ENCODE measurements at regions not wholly inside any gene's neighbourhood (a gene's known extent, or its start where the extent isn't known, plus 50 kb on each side); places are given as distances from the start of the nearest gene placed in this dataset.
"Not testable (repeated sequence)": the region's sequence is repeated elsewhere in the genome, so short reads cannot be mapped to it uniquely, and the experiment has no call there.

DNA sequence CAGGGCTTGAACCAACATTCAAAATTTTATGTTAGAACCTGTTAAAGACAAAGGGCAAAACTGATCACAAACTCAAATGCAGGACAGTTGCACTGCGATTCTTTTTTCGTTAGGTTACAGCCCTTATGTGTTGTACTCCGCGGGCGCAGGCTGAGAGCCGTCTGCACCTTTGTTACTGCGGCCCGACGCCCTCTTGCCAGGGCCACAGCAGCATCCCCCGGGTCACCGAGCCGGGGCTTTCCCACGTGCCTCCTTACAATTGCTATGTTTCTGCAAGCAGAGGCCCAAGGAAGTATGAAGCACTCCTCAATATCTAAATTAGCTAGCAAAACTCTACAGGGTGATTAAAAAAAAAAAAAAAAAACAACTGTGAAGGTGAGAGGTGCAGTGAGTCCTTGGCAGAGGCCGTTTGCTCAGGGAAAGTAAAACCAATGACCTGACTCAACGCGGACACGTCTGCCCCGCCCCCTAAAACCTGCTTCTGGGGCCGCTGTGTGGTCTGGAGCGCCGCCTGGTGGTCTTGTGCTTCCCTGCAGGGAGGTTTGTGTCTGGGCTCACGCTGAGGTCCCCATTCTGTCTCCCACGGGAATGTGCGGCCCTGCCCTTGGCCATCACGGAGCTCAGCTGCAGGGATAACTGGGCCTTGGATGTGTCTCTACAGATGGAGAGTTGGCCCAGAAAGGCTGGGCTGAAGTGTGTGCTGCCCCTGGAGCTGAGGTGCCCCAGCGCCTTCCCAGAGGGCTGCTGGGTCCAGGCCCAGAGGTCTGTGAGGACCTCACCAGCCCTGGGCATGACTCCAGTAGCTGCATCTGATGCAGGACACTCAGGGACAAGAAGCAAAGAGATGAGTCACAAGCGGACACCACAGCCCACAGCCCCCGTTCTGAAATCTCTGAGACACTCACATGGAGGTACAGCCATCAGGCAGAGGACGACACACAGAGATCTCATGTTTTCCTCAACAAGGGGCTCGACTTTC, 418.5 kb downstream of the TMEM121 start:
- ChIA-PET POLR2A (no interaction called here), CTCF (no interaction called here)
- Mint-ChIP-seq H3K4me1 (ENCODE audit: low read depth) (peaks cover 12% of the 10 kb centered on the region), H3K4me3 (no peak overlapping the region), H3K27me3 (peaks cover 5% of the 10 kb centered on the region), H3K36me3 (ENCODE audit: low read depth) (no peaks in the 10 kb centered on the region), H3K27ac (no peak overlapping the region), H3K9me3 (no peaks in the 10 kb centered on the region)
- Histone ChIP-seq H3K4me3 (ENCODE audit: low read length) (no peak overlapping the region), H3K9me3 (ENCODE audit: control insufficient read depth in 1 of 2, insufficient read depth in 1 of 2, low read length in 2 of 2) (peaks cover under 1 to 16% of the 10 kb centered on the region in 2 experiments), H3K4me1 (ENCODE audit: insufficient read depth, low read length) (peaks cover 17% of the 10 kb centered on the region), H3K27ac (ENCODE audit: low read depth in 1 of 2, low read length in 2 of 2) (no peak overlapping the region), H3K36me3 (ENCODE audit: insufficient read depth, low read length) (no peaks in the 10 kb centered on the region), H3K27me3 (ENCODE audit: control insufficient read depth in 1 of 2, insufficient read depth in 2 of 2, low read length in 2 of 2) (no peaks in the 10 kb centered on the region)
- ATAC-seq (ENCODE audit: poor library complexity) (peak; percentile 75), DNase-seq (peak; percentile 48 to 85 (median 69))
- TF ChIP-seq, protein P1, sequence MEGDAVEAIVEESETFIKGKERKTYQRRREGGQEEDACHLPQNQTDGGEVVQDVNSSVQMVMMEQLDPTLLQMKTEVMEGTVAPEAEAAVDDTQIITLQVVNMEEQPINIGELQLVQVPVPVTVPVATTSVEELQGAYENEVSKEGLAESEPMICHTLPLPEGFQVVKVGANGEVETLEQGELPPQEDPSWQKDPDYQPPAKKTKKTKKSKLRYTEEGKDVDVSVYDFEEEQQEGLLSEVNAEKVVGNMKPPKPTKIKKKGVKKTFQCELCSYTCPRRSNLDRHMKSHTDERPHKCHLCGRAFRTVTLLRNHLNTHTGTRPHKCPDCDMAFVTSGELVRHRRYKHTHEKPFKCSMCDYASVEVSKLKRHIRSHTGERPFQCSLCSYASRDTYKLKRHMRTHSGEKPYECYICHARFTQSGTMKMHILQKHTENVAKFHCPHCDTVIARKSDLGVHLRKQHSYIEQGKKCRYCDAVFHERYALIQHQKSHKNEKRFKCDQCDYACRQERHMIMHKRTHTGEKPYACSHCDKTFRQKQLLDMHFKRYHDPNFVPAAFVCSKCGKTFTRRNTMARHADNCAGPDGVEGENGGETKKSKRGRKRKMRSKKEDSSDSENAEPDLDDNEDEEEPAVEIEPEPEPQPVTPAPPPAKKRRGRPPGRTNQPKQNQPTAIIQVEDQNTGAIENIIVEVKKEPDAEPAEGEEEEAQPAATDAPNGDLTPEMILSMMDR (IDR thresholded peaks at IDR 0.05): peak; percentile 86
- intact Hi-C loops (cut with DNase I, micrococcal nuclease): loop anchor here in 1 of 2 experiments (5.0 kb wide), 1 partner anchor 268 kb away; no protein-coding TSS in a partner anchor

GRCh38 chr14:105945896-105946295, 419.5 kb downstream of the TMEM121 start:
- no peak overlapping the region for H3K27ac ChIP-seq (ENCODE audit: low read depth in 1 of 2, low read length in 2 of 2)
- peaks cover 8% of the 10 kb centered on the region for H3K4me1 ChIP-seq (ENCODE audit: insufficient read depth, low read length)
- H3K27ac Mint-ChIP-seq: no peak overlapping the region
- ChIA-PET POLR2A (no interaction called here), CTCF (no interaction called here)
- H3K27me3 ChIP-seq (ENCODE audit: control insufficient read depth in 1 of 2, insufficient read depth in 2 of 2, low read length in 2 of 2): no peaks in the 10 kb centered on the region
- H3K4me3 ChIP-seq (ENCODE audit: low read length): no peak overlapping the region
- peak; percentile 37 for ATAC-seq (ENCODE audit: poor library complexity)
- peaks cover 5% of the 10 kb centered on the region for H3K27me3 Mint-ChIP-seq
- H3K9me3 ChIP-seq (ENCODE audit: control insufficient read depth in 1 of 2, insufficient read depth in 1 of 2, low read length in 2 of 2): peaks cover 0 to 6% of the 10 kb centered on the region in 2 experiments
- H3K4me3 Mint-ChIP-seq: no peak overlapping the region
- intact Hi-C loops (cut with DNase I, micrococcal nuclease): no loop called here
- TF ChIP-seq, protein P1 (IDR thresholded peaks at IDR 0.05): no peak
- no peaks in the 10 kb centered on the region for H3K36me3 Mint-ChIP-seq (ENCODE audit: low read depth)
- H3K36me3 ChIP-seq (ENCODE audit: insufficient read depth, low read length): no peaks in the 10 kb centered on the region
- H3K4me1 Mint-ChIP-seq (ENCODE audit: low read depth): peaks cover 12% of the 10 kb centered on the region
- no peaks in the 10 kb centered on the region for H3K9me3 Mint-ChIP-seq
- DNase-seq: peak in 6 of 14 experiments; percentile 12 to 46 (median 26)

DNA sequence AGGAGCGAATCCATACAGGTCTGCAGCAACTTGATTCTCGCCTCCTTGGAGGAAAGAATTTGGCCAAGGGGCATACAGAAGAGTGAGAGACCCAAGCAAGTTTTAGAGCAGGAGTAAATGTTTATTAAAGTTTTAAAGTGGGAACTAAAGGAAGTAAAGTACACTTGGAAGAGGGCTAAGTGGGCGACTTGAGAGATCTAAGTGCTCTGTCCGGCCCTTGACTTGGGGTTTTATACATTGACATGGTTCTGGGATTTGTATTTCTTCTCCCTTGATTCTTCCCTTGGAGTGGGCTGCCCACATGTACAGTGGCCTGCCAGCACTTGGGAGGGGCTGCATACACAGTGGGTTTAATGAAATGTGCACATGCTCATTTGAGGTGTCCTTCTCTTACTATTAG, 421.2 kb downstream of the TMEM121 start:
- Histone ChIP-seq H3K4me1 (ENCODE audit: insufficient read depth, low read length) (peaks cover 8% of the 10 kb centered on the region), H3K9me3 (ENCODE audit: control insufficient read depth in 1 of 2, insufficient read depth in 1 of 2, low read length in 2 of 2) (no peaks in the 10 kb centered on the region), H3K27me3 (ENCODE audit: control insufficient read depth in 1 of 2, insufficient read depth in 2 of 2, low read length in 2 of 2) (peaks cover 0 to 4% of the 10 kb centered on the region in 2 experiments), H3K27ac (ENCODE audit: low read depth in 1 of 2, low read length in 2 of 2) (no peak overlapping the region), H3K4me3 (ENCODE audit: low read length) (no peak overlapping the region), H3K36me3 (ENCODE audit: insufficient read depth, low read length) (no peaks in the 10 kb centered on the region)
- POLR2A ChIA-PET: no interaction called here
- CTCF ChIA-PET: no interaction called here
- peaks cover 12% of the 10 kb centered on the region for H3K4me1 Mint-ChIP-seq (ENCODE audit: low read depth)
- TF ChIP-seq, protein P1 (IDR thresholded peaks at IDR 0.05): no peak
- ATAC-seq (ENCODE audit: poor library complexity) (no peak), DNase-seq (no peak)
- H3K36me3 Mint-ChIP-seq (ENCODE audit: low read depth): no peaks in the 10 kb centered on the region
- H3K27ac Mint-ChIP-seq: no peak overlapping the region
- intact Hi-C loops (cut with DNase I, micrococcal nuclease): no loop called here
- no peak overlapping the region for H3K4me3 Mint-ChIP-seq
- H3K27me3 Mint-ChIP-seq: peaks cover 5% of the 10 kb centered on the region
- H3K9me3 Mint-ChIP-seq: no peaks in the 10 kb centered on the region

DNA sequence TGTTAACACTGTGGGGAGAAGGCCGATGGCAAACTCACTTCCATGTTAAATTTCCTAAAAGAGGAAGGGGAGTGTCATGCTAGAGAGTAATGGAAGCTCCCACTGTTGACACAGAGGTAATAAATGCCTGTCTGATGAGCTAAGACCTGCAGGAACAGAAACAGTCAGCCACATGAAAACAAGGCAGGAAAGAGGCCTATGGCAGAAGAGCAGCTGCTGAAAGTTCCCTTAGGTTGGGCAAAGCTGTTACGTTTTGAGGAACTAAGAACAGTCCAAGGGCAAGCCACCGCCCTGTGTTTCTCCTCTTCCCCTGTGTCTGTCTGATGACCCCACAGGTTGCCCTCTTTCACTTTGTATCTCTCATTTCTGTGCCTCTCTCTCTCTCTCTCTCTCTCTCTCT, 422.6 kb downstream of the TMEM121 start:
- H3K27ac ChIP-seq (ENCODE audit: low read depth in 1 of 2, low read length in 2 of 2); POLR2A ChIA-PET; H3K4me1 ChIP-seq (ENCODE audit: insufficient read depth, low read length); H3K4me3 Mint-ChIP-seq; H3K4me3 ChIP-seq (ENCODE audit: low read length); intact Hi-C loops (cut with DNase I, micrococcal nuclease); H3K9me3 Mint-ChIP-seq; H3K36me3 ChIP-seq (ENCODE audit: insufficient read depth, low read length); H3K27ac Mint-ChIP-seq; ATAC-seq (ENCODE audit: poor library complexity); H3K36me3 Mint-ChIP-seq (ENCODE audit: low read depth); H3K27me3 ChIP-seq (ENCODE audit: control insufficient read depth in 1 of 2, insufficient read depth in 2 of 2, low read length in 2 of 2); H3K27me3 Mint-ChIP-seq; CTCF ChIA-PET; H3K9me3 ChIP-seq (ENCODE audit: control insufficient read depth in 1 of 2, insufficient read depth in 1 of 2, low read length in 2 of 2): not testable (repeated sequence)
- peaks cover 12% of the 10 kb centered on the region for H3K4me1 Mint-ChIP-seq (ENCODE audit: low read depth)
- DNase-seq: peak in 3 of 14 experiments; percentile 20 to 47 (median 30)

DNA sequence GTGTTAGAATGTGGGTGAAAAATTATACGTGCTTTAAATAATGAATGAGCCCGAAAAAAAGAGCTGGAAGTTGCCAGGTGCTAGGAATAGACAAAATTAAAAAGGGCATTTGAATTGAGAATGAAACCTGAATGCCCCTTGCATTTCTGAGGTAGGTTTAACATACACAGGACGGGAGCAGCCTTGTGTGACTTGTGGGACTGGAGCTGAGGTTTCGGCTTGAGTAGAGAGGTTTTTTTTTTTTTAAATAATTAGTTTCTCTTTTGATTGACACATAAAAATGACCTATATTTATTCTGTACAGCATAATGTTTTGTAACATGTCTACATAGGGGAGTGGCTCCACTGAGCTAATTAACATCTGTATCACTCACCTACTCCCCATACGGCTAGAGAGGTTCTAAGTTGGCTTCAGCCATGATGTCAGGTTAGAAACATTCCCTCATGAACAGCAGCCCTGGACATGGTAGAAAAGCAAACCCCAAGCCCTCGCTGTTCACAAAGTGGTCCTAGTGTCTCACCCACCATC, 424.0 kb downstream of the TMEM121 start:
- H3K9me3 ChIP-seq (ENCODE audit: control insufficient read depth in 1 of 2, insufficient read depth in 1 of 2, low read length in 2 of 2); H3K27ac ChIP-seq (ENCODE audit: low read depth in 1 of 2, low read length in 2 of 2); H3K4me1 Mint-ChIP-seq (ENCODE audit: low read depth); H3K36me3 Mint-ChIP-seq (ENCODE audit: low read depth); H3K4me3 ChIP-seq (ENCODE audit: low read length); H3K36me3 ChIP-seq (ENCODE audit: insufficient read depth, low read length); H3K27me3 ChIP-seq (ENCODE audit: control insufficient read depth in 1 of 2, insufficient read depth in 2 of 2, low read length in 2 of 2); H3K27ac Mint-ChIP-seq; intact Hi-C loops (cut with DNase I, micrococcal nuclease); DNase-seq; H3K4me3 Mint-ChIP-seq; H3K4me1 ChIP-seq (ENCODE audit: insufficient read depth, low read length); ATAC-seq (ENCODE audit: poor library complexity); POLR2A ChIA-PET; H3K9me3 Mint-ChIP-seq; H3K27me3 Mint-ChIP-seq; CTCF ChIA-PET: not testable (repeated sequence)

Measured in CD4-positive, alpha-beta T cell (primary cell).